A673 (cell line): ENCODE measurements at regions not wholly inside any gene's neighbourhood (a gene's known extent, or its start where the extent isn't known, plus 50 kb on each side); places are given as distances from the start of the nearest gene placed in this dataset.

ENCODE experiments used
- BruUV-seq: library from RNA; stranded (reverse); fragments of 400-500 nt; replicated peaks from 2 replicates; lab custom pipeline; 2021; lab: Mats Ljungman, UMichigan
- CTCF ChIA-PET: fragments of 300-600 bp; sonication (Branson Sonifier 250); formaldehyde crosslinking; loops from one replicate; lab custom pipeline; 2022; ENCODE audit warnings: antibody characterized with exemption; lab: Charles Lee
- POLR2A ChIA-PET: fragments of 300-600 bp; sonication (Branson Sonifier 250); formaldehyde crosslinking; loops from one replicate; lab custom pipeline; 2022; ENCODE audit warnings: antibody characterized with exemption; ENCODE audit not compliant: low non-redundant PET; lab: Charles Lee
- DNase-seq: peaks from one replicate; pipeline ENCODE4 v3.0.0-alpha.2; 2015; ENCODE audit warnings: low spot score
- H3K27ac ChIP-seq: fragments of 200-600 bp; sonication (generic); 2 replicates; pipeline ENCODE4 v1.5.1; 2016; ENCODE audit warnings: mixed run types, low read depth, mild to moderate bottlenecking, mixed read lengths, antibody characterized with exemption, low read length; ENCODE audit not compliant: poor library complexity, severe bottlenecking
- H3K27me3 ChIP-seq: fragments of 200-600 bp; sonication (generic); replicated peaks from 2 replicates; pipeline ENCODE4 v1.6.1; 2017; ENCODE audit warnings: mixed run types, low read depth, mild to moderate bottlenecking, mixed read lengths, antibody characterized with exemption, low read length; ENCODE audit not compliant: insufficient read depth, poor library complexity
- H3K36me3 ChIP-seq: fragments of 200-600 bp; sonication (generic); 2 replicates; pipeline ENCODE4 v1.6.1; 2016; ENCODE audit warnings: mixed run types, mild to moderate bottlenecking, mixed read lengths, antibody characterized with exemption, low read length; ENCODE audit not compliant: insufficient read depth, poor library complexity, severe bottlenecking
- H3K4me1 ChIP-seq: fragments of 200-600 bp; sonication (generic); 2 replicates; pipeline ENCODE4 v1.6.1; 2017; ENCODE audit warnings: mixed run types, mild to moderate bottlenecking, mixed read lengths, antibody characterized with exemption, low read length; ENCODE audit not compliant: insufficient read depth, poor library complexity, severe bottlenecking
- H3K4me3 ChIP-seq: fragments of 200-600 bp; sonication (generic); 2 replicates; pipeline ENCODE4 v1.5.1; 2016; ENCODE audit warnings: low read depth, mixed run types, mild to moderate bottlenecking, mixed read lengths, low read length; ENCODE audit not compliant: poor library complexity, severe bottlenecking
- H3K9me3 ChIP-seq: fragments of 200-600 bp; sonication (generic); 2 replicates; pipeline ENCODE4 v1.6.1; 2016; ENCODE audit warnings: mixed run types, low read depth, mild to moderate bottlenecking, mixed read lengths, antibody characterized with exemption, low read length; ENCODE audit not compliant: poor library complexity, severe bottlenecking
- CTCF ChIP-seq: fragments of 300-800, 200-600 bp; sonication (generic); conservative IDR thresholded peaks from 2 replicates; pipeline ENCODE4 v1.5.1; 2017; ENCODE audit warnings: low read depth, mild to moderate bottlenecking, antibody characterized with exemption, low read length, moderate library complexity, mixed read lengths
- EZH2 ChIP-seq: fragments of 200-600 bp; sonication (generic); IDR thresholded peaks from 2 replicates; pipeline ENCODE4 v1.6.1; 2017; ENCODE audit warnings: borderline replicate concordance, low read depth, mild to moderate bottlenecking, mixed read lengths, antibody characterized with exemption, low read length; ENCODE audit not compliant: poor library complexity, severe bottlenecking
- intact Hi-C: fragments of 100-400 bp; cut with micrococcal nuclease; formaldehyde crosslinking; loops from one replicate; pipeline ENCODE4 v1.10.0; 2022; ENCODE audit not compliant: unreplicated experiment

GRCh38 chr2:167582619-167583018 is 664.8 kb downstream of the STK39 start:
- intact Hi-C loops = no loop called here
- Histone ChIP-seq H3K4me1 (no peaks in the 10 kb centered on the region), H3K27ac (no peak overlapping the region), H3K36me3 (no peaks in the 10 kb centered on the region), H3K9me3 (no peaks in the 10 kb centered on the region), H3K4me3 (no peak overlapping the region), H3K27me3 (no peaks in the 10 kb centered on the region)
- ChIA-PET CTCF (no interaction called here), POLR2A (no interaction called here)
- no peak for DNase-seq
- TF ChIP-seq EZH2 (no peak), CTCF (no peak)
- no TSS peak for BruUV-seq

- DNase-seq = no peak
- no peaks in the 10 kb centered on the region for H3K4me1 ChIP-seq
- ChIA-PET POLR2A (no interaction called here), CTCF (no interaction called here)
- no peaks in the 10 kb centered on the region for H3K9me3 ChIP-seq
- no TSS peak for BruUV-seq
- H3K27ac ChIP-seq = no peak overlapping the region
- intact Hi-C loops = no loop called here
- no peak for TF ChIP-seq EZH2
- TF ChIP-seq CTCF = no peak
- no peaks in the 10 kb centered on the region for H3K36me3 ChIP-seq
- H3K27me3 ChIP-seq = no peaks in the 10 kb centered on the region
- no peak overlapping the region for H3K4me3 ChIP-seq
Observed at GRCh38 chr2:167581961-167582574, 665.3 kb downstream of the STK39 start.

- no peak overlapping the region for H3K27ac ChIP-seq
- H3K4me1 ChIP-seq = no peaks in the 10 kb centered on the region
- no peaks in the 10 kb centered on the region for H3K36me3 ChIP-seq
- no peak overlapping the region for H3K4me3 ChIP-seq
- H3K27me3 ChIP-seq = no peaks in the 10 kb centered on the region
- BruUV-seq = no TSS peak
- no peak for DNase-seq
- no peaks in the 10 kb centered on the region for H3K9me3 ChIP-seq
- CTCF ChIA-PET = no interaction called here
- intact Hi-C loops = no loop called here
- POLR2A ChIA-PET = no interaction called here
- TF ChIP-seq CTCF = no peak
Observed at GRCh38 chr2:167579826-167580225, 667.6 kb downstream of the STK39 start.
